Sigmoid colon (tissue), 4 donors: ENCODE measurements at regions not wholly inside any gene's neighbourhood (a gene's known extent, or its start where the extent isn't known, plus 50 kb on each side); places are given as distances from the start of the nearest gene placed in this dataset.

Source experiments
- CTCF ChIP-seq, 4 experiments: fragments of 450-650 bp in 3 of 4; fragments of 200-600 bp in 1 of 4; IDR thresholded peaks; one replicate each; pipeline ENCODE4 v1.5.1; 2016 to 2019; ENCODE audit warnings: antibody characterized with exemption in 4 of 4, mild to moderate bottlenecking in 3 of 4, moderate library complexity in 2 of 4
- EP300 ChIP-seq, 4 donors: sonication (generic); formaldehyde crosslinking; IDR thresholded peaks; one replicate each; pipeline ENCODE4 v1.6.1; 2017; ENCODE audit warnings: antibody characterized with exemption in 4 of 4
- POLR2A ChIP-seq, 2 donors: fragments of 450-650 bp; IDR thresholded peaks; one replicate each; pipeline ENCODE4 v1.6.1; 2016; ENCODE audit warnings: antibody characterized with exemption in 2 of 2, mild to moderate bottlenecking in 2 of 2, moderate library complexity in 2 of 2

GRCh38 chr4:129232589-129233337 is 136.8 kb downstream of the C4orf33 start:
- TF ChIP-seq CTCF (IDR thresholded peaks at IDR 0.05) (no peak), POLR2A (IDR thresholded peaks at IDR 0.05) (no peak), EP300 (IDR thresholded peaks at IDR 0.05) (no peak)
